Panc1 (cell line): ENCODE measurements at regions not wholly inside any gene's neighbourhood (a gene's known extent, or its start where the extent isn't known, plus 50 kb on each side); places are given as distances from the start of the nearest gene placed in this dataset.

Experiments
- CTCF ChIP-seq: fragments of 450-650 bp; IDR thresholded peaks from 2 replicates; pipeline ENCODE4 v1.5.1; 2017; ENCODE audit warnings: mild to moderate bottlenecking
- POLR2AphosphoS5 ChIP-seq: IDR thresholded peaks from 2 replicates; pipeline ENCODE4 v1.6.1; 2012; ENCODE audit warnings: mild to moderate bottlenecking, low read depth, low read length, moderate library complexity
- REST ChIP-seq, 2 experiments: IDR thresholded peaks; 2 replicates each; pipeline ENCODE4 v1.6.1; 2011 to 2012; ENCODE audit warnings: low read depth in 2 of 2, control low read depth in 1 of 2, low read length in 1 of 2, mild to moderate bottlenecking in 1 of 2, moderate library complexity in 1 of 2; ENCODE audit not compliant: insufficient read depth in 1 of 2
- SIN3A ChIP-seq: IDR thresholded peaks from 2 replicates; pipeline ENCODE4 v1.6.1; 2012; ENCODE audit warnings: low read depth, mild to moderate bottlenecking, low read length, moderate library complexity, borderline replicate concordance; ENCODE audit not compliant: insufficient read depth
- TCF7L2 ChIP-seq: IDR thresholded peaks from 2 replicates; pipeline ENCODE4 v1.6.1; 2011; ENCODE audit warnings: mild to moderate bottlenecking, low read depth, low read length, inconsistent platforms

GRCh38 chr4:152128356-152128755 lies 367.5 kb upstream of the GATB start:
- TF ChIP-seq CTCF (no peak), POLR2AphosphoS5 (no peak), SIN3A (no peak), REST (IDR thresholded peaks at IDR 0.05; ENCODE audit: insufficient read depth in 1 of 2, low read depth in 2 of 2, low read length in 1 of 2) (no peak), TCF7L2 (no peak)
